PC-3 (cell line): ENCODE measurements at regions not wholly inside any gene's neighbourhood (a gene's known extent, or its start where the extent isn't known, plus 50 kb on each side); places are given as distances from the start of the nearest gene placed in this dataset.

Experiments
- CTCF ChIP-seq: fragments of 300-600 bp; sonication (generic); conservative IDR thresholded peaks from 2 replicates; pipeline ENCODE4 v1.5.1; 2017; ENCODE audit warnings: antibody characterized with exemption, low read depth, mild to moderate bottlenecking, low read length
- EZH2 ChIP-seq: fragments of 300-600 bp; sonication (generic); IDR thresholded peaks from one replicate; pipeline ENCODE4 v1.6.1; 2017; ENCODE audit warnings: antibody characterized with exemption, mild to moderate bottlenecking, low read length; ENCODE audit not compliant: unreplicated experiment
- EZH2phosphoT487 ChIP-seq: fragments of 300-600 bp; sonication (generic); IDR thresholded peaks from 2 replicates; pipeline ENCODE4 v1.6.1; 2018; ENCODE audit warnings: mild to moderate bottlenecking, antibody characterized with exemption, low read length, borderline replicate concordance

DNA sequence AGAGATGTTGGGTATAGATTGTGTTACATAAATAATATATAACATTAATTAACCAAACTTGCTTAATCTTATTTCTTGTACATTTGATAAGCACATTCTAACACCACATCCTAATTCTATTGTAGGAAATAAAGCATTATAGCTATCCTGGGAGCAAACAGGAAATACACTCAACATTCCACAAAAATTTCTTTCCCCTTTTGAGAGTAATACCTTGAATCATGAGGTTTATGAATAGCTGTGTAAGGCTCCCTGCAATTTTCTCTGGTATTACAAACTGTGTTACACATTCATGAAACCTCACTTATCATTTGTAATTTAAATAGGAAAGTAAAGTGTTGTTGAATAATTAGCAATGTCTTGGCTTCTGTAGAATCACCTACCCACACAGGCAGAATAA lies 95.1 kb downstream of the TMEM47 start:
- TF ChIP-seq CTCF (no peak), EZH2 (no peak), EZH2phosphoT487 (no peak)
